ENCODE measurements at regions not wholly inside any gene's neighbourhood (a gene's known extent, or its start where the extent isn't known, plus 50 kb on each side); places are given as distances from the start of the nearest gene placed in this dataset.

- TF ChIP-seq CTCF (conservative IDR thresholded peaks at IDR 0.05; ENCODE audit: control insufficient read depth, insufficient read depth, low read depth, low read length), result no peak
- no peak for DNase-seq (ENCODE audit: low read depth)
- no peak overlapping the region for H3K4me3 ChIP-seq (ENCODE audit: control insufficient read depth, low read depth, low read length)
Observed at GRCh38 chr11:115745610-115746512, 241.6 kb upstream of the CADM1 start.

- TF ChIP-seq CTCF (conservative IDR thresholded peaks at IDR 0.05; ENCODE audit: control insufficient read depth, insufficient read depth, low read depth, low read length), result no peak
Observed at GRCh38 chr11:115745066-115745465, 240.9 kb upstream of the CADM1 start.

GRCh38 chr11:115743719-115744118, 239.5 kb upstream of the CADM1 start:
- no peak overlapping the region for H3K4me3 ChIP-seq (ENCODE audit: control insufficient read depth, low read depth, low read length)
- TF ChIP-seq CTCF (conservative IDR thresholded peaks at IDR 0.05; ENCODE audit: control insufficient read depth, insufficient read depth, low read depth, low read length), result no peak
- DNase-seq (ENCODE audit: low read depth), result no peak

More at GRCh38 chr11:115745066-115745465, 240.9 kb upstream of the CADM1 start:
- no peak overlapping the region for H3K4me3 ChIP-seq (ENCODE audit: control insufficient read depth, low read depth, low read length)
- DNase-seq (ENCODE audit: low read depth), result no peak

GRCh38 chr11:115741376-115742107, 237.3 kb upstream of the CADM1 start:
- no peak for TF ChIP-seq CTCF (conservative IDR thresholded peaks at IDR 0.05; ENCODE audit: control insufficient read depth, insufficient read depth, low read depth, low read length)
- H3K4me3 ChIP-seq (ENCODE audit: control insufficient read depth, low read depth, low read length), result no peak overlapping the region
- no peak for DNase-seq (ENCODE audit: low read depth)

- no peak overlapping the region for H3K4me3 ChIP-seq (ENCODE audit: control insufficient read depth, low read depth, low read length)
- TF ChIP-seq CTCF (conservative IDR thresholded peaks at IDR 0.05; ENCODE audit: control insufficient read depth, insufficient read depth, low read depth, low read length), result no peak
- no peak for DNase-seq (ENCODE audit: low read depth)
Observed at GRCh38 chr11:115740324-115740723, 236.1 kb upstream of the CADM1 start.

GRCh38 chr11:115739878-115740277, 235.7 kb upstream of the CADM1 start:
- no peak for DNase-seq (ENCODE audit: low read depth)
- no peak overlapping the region for H3K4me3 ChIP-seq (ENCODE audit: control insufficient read depth, low read depth, low read length)
- TF ChIP-seq CTCF (conservative IDR thresholded peaks at IDR 0.05; ENCODE audit: control insufficient read depth, insufficient read depth, low read depth, low read length), result no peak

Data from fibroblast of mammary gland (primary cell).